Activated CD8-positive, alpha-beta memory T cell treated with anti-CD3 and anti-CD28 coated beads, Interleukin-2, amount 10 ng/mL, durations not matched to agents 7 days and 5 days (primary cell): ENCODE measurements at regions not wholly inside any gene's neighbourhood (a gene's known extent, or its start where the extent isn't known, plus 50 kb on each side); places are given as distances from the start of the nearest gene placed in this dataset.

ENCODE experiments used
- ATAC-seq: fragments of 150-1000 bp; cut with Tn5 transposase; one replicate; pipeline ENCODE4 v1.10.0; 2021; ENCODE audit warnings: moderate library complexity
- CTCF ChIA-PET: fragments of 350-600 bp; sonication (Branson Sonifier 250); formaldehyde crosslinking; loops from one replicate; lab custom pipeline; 2021; ENCODE audit warnings: antibody characterized with exemption; lab: Charles Lee
- DNase-seq: peaks from one replicate; pipeline ENCODE4 v3.0.0-alpha.2; 2020
- H3K27ac Mint-ChIP-seq: one replicate; pipeline ENCODE4 v1.8.0; 2021; ENCODE audit warnings: mild to moderate bottlenecking, mixed read lengths
- H3K27me3 Mint-ChIP-seq: one replicate; pipeline ENCODE4 v1.8.0; 2021; ENCODE audit warnings: mixed read lengths
- H3K36me3 Mint-ChIP-seq: one replicate; pipeline ENCODE4 v1.8.0; 2021; ENCODE audit warnings: mild to moderate bottlenecking, mixed read lengths
- H3K4me1 Mint-ChIP-seq: one replicate; pipeline ENCODE4 v1.8.0; 2021; ENCODE audit warnings: mixed read lengths
- H3K4me3 Mint-ChIP-seq: one replicate; pipeline ENCODE4 v1.8.0; 2021; ENCODE audit warnings: mild to moderate bottlenecking, moderate library complexity, mixed read lengths
- H3K9me3 Mint-ChIP-seq: one replicate; pipeline ENCODE4 v1.8.0; 2022; ENCODE audit warnings: low read depth, mixed read lengths

DNA sequence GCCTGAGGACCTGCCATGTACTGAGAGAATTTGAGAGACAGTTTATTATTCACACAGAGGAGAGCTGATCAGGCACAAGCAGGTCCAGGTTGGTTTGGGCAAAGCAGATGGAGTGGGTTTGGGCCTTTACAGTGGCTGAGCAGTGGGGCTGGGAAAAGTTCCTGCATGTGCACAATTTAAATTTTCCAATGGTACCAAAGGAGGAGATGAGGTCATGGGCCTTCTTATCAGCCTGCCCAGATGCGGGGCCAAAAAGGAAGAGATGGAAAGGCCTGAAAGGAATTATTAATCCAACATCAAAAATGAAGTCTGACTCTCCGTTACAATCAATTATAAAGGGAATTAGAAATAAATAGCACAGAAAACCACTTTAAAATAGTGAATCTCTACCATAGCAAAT, 367.6 kb downstream of the TMEM135 start:
- H3K4me3 Mint-ChIP-seq: no peak overlapping the region
- no peaks in the 10 kb centered on the region for H3K4me1 Mint-ChIP-seq
- H3K27me3 Mint-ChIP-seq: peaks cover 2% of the 10 kb centered on the region
- DNase-seq (no peak), ATAC-seq (no peak)
- no peak overlapping the region for H3K27ac Mint-ChIP-seq
- CTCF ChIA-PET: no interaction called here
- H3K36me3 Mint-ChIP-seq: no peaks in the 10 kb centered on the region
- H3K9me3 Mint-ChIP-seq: no peaks in the 10 kb centered on the region

DNA sequence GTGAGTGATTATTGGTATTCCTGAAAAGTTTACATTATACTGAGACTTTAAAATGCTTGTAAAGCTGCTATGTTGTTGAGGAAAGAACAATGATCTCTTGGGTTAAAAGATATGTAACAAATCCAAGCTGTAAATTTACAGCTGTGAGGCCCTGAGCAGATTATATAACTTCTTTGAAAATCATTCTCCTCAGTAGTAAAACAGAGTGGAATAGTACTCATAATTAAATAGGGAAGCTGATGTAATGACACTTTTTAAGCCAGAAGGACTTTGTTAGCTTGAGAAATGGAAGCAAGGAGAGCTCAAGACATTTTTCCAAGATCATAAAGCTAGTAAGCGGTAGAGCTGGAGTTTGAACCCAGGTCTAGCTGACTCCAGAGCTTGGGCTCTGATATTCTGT, 363.9 kb downstream of the TMEM135 start:
- no peaks in the 10 kb centered on the region for H3K4me1 Mint-ChIP-seq
- peaks cover 7% of the 10 kb centered on the region for H3K27me3 Mint-ChIP-seq
- H3K9me3 Mint-ChIP-seq: no peaks in the 10 kb centered on the region
- no peaks in the 10 kb centered on the region for H3K36me3 Mint-ChIP-seq
- no peak overlapping the region for H3K4me3 Mint-ChIP-seq
- DNase-seq (no peak), ATAC-seq (no peak)
- CTCF ChIA-PET: interaction anchor here (1.4 to 3.3 kb wide), 2 partner anchors 9 to 20 kb away, joined by 4 to 9 read pairs; no protein-coding TSS in a partner anchor
- H3K27ac Mint-ChIP-seq: no peak overlapping the region

DNA sequence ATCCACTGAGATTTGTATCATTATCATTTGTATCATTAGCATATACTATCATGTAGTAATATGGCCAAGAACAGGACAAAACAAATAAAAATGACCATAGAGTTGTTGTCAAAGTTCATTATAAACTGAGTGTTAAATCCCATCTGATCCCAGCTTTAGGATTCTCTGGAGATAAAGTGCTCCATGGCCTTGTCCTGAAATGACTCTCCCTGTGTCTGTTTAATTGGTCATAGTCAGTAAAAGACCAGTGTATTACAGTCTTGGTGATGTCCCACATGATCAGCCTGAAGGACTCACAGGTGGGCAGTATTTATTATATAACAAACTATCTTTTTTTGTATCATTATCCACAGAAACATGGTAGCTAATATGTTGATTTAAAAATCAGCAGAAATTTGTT, 361.6 kb downstream of the TMEM135 start:
- Mint-ChIP-seq H3K27me3 (peaks cover 15% of the 10 kb centered on the region), H3K9me3 (no peaks in the 10 kb centered on the region), H3K4me1 (no peaks in the 10 kb centered on the region), H3K36me3 (no peaks in the 10 kb centered on the region), H3K4me3 (no peak overlapping the region), H3K27ac (no peak overlapping the region)
- CTCF ChIA-PET: interaction anchor here (3.3 kb wide), 1 partner anchor 22 kb away, joined by 9 read pairs; no protein-coding TSS in a partner anchor
- no peak for ATAC-seq
- no peak for DNase-seq

DNA sequence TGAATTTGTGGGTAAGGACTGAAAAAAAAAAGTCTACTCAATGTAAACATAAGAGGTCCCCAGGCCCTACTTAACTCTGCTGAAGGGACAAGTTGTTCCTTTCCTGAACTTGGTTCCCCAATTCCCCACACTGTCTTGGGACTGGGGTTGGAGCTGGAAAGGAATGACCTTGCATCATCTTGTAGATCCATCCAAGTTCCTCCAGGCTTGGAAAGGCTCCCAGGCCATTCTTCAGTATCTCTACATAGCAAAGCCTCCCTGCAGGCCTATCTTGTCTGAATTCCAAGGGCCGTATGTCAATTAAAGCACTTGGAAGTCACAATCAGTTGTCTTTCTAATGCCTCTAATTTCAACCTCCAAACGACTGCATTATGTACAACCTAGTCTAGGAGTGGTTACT, 361.2 kb downstream of the TMEM135 start:
- CTCF ChIA-PET: interaction anchor here (3.3 kb wide), 1 partner anchor 22 kb away, joined by 9 read pairs; no protein-coding TSS in a partner anchor
- Mint-ChIP-seq H3K27me3 (peaks cover 15% of the 10 kb centered on the region), H3K27ac (no peak overlapping the region), H3K36me3 (no peaks in the 10 kb centered on the region), H3K4me1 (no peaks in the 10 kb centered on the region), H3K4me3 (no peak overlapping the region), H3K9me3 (no peaks in the 10 kb centered on the region)
- no peak for ATAC-seq
- no peak for DNase-seq

DNA sequence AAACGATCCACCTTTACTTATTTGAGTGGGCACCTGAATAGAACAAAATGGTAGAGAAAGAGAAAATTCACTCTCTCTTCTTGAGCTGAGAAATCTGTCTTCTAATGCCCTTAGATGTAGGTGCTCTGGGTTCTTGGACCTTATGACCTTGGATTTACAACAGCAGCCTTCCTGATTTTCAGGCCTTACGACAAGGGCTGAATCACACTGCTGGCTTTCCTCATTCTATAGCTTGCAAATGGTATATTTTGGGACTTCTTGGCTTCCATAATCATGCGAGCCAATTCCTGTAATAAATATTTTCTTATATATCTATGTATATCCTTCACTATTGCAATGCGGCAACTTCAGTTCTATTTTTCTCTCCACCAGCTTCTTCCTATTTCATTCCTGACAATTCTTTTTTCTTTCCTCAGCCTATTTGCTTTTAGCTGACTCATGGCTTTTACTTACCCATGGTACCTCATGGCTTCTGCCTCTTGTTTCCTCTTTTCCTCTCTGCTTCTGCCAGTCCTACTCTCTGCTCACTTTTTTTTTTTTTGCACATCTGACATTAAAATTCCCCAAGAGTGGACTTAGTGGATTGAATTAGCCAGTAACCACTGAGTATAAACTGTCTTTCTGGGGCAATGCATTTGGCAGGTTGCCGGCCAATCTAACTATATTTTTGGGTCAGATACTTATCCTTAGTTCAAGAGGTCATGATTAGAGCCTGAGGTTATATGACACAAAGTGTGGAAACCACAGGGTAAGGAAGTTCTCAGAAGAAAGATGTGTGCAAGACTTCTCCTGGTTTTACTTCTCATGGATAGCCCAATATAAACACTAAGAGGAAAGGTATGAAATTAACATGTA, 359.5 kb downstream of the TMEM135 start:
- Mint-ChIP-seq H3K27me3 (peaks cover 18% of the 10 kb centered on the region), H3K9me3 (no peaks in the 10 kb centered on the region), H3K36me3 (no peaks in the 10 kb centered on the region), H3K4me3 (no peak overlapping the region), H3K4me1 (no peaks in the 10 kb centered on the region), H3K27ac (no peak overlapping the region)
- ATAC-seq (no peak), DNase-seq (no peak)
- CTCF ChIA-PET: interaction anchor here (0.7 to 1.0 kb wide), 2 partner anchors 24 to 67 kb away, joined by 3 read pairs; no protein-coding TSS in a partner anchor

DNA sequence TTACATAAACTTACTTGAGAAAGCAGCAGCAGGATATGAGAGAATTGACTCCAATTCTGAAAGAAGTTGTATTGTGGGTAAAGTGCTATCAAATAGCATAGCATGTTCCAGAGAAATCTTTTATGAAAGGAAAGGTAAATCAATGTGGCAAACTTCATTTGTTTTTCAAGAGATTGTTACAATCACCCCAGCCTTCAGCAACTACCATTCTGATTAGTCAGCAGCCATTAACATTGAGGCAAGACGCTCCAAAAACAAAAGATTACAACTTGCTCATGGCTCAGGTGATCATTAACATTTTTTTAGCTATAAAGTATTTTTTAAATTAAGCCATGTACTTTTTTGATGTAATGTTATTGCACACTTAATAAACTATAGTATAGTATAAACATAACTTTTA, 357.2 kb downstream of the TMEM135 start:
- Mint-ChIP-seq H3K27me3 (peaks cover 18% of the 10 kb centered on the region), H3K4me3 (no peak overlapping the region), H3K27ac (no peak overlapping the region), H3K4me1 (no peaks in the 10 kb centered on the region), H3K9me3 (no peaks in the 10 kb centered on the region), H3K36me3 (no peaks in the 10 kb centered on the region)
- DNase-seq: no peak
- CTCF ChIA-PET: no interaction called here
- ATAC-seq: no peak

DNA sequence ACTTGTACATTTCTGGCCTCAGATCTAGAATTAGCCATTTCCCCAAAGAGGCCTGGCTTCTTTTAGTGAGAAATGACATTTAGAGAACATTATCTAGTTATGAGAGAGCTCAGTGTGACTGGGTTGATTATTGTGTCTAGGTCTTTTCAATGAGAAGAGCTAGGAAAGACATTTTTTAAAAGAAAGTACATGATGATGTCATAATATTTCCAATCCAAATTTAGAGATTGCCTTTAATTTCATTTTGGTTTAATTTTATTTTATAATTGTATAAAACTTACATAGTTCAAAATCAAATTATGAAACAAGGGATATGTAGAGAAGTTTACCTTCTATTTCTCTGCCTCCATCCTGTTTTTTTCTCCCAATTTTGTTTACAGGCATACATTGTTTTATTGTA, 354.9 kb downstream of the TMEM135 start:
- Mint-ChIP-seq H3K4me3 (no peak overlapping the region), H3K4me1 (no peaks in the 10 kb centered on the region), H3K9me3 (peaks cover 2% of the 10 kb centered on the region), H3K27me3 (peaks cover 18% of the 10 kb centered on the region), H3K27ac (no peak overlapping the region), H3K36me3 (no peaks in the 10 kb centered on the region)
- no peak for ATAC-seq
- DNase-seq: no peak
- CTCF ChIA-PET: no interaction called here

DNA sequence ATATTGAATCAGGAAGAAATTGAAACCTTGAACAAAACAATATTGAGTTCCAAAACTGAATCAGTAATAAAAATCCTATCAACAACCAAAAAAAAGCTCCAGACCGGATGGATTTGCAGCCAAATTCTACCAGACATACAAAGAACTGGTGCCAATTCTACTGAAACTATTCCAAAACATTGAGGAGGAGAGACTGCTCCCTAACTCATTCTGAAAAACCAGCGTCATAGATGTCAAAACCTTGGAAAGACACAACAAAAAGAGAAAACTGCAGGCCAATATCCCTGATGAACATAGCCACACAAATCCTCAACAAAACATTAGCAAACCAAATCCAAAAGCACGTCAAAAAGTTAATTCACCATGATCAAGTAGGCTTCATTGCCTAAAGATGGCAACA, 353.8 kb downstream of the TMEM135 start:
- Mint-ChIP-seq H3K27me3 (peaks cover 12% of the 10 kb centered on the region), H3K4me1 (no peaks in the 10 kb centered on the region), H3K9me3 (peaks cover 2% of the 10 kb centered on the region), H3K36me3 (no peaks in the 10 kb centered on the region), H3K4me3 (no peak overlapping the region), H3K27ac (no peak overlapping the region)
- DNase-seq: no peak
- CTCF ChIA-PET: no interaction called here
- no peak for ATAC-seq

DNA sequence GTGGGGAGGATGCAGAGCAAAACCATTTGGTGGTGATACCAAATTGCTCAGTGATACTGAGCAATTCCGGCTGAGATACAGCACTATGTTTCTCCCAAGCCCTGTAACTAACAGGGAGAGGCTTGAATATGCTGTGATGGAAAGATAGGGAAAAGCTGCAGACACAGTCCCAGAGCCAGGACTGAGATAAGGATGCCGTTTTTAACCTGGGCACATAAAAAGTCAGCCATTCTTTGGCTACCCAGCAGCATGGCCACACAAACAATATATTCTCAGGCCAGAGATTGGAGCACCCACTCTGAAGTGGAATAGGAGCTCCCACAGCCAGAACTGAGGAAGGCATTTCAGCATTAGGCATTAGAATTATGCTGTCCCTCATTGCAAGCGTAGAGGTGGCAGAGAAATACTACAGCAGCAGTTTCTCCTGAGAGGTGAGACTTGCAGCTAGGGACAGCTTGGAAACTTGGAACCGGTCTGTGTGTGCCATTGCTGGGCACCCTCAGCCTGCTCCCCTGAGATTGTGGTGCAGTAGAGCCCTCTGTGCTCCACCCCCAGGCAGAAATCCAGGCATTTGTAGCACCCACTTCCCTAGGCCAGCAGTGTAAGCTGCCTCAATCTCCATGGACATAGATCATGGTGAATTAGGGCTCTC, 346.5 kb downstream of the TMEM135 start:
- H3K9me3 Mint-ChIP-seq: peaks cover 5% of the 10 kb centered on the region
- H3K4me3 Mint-ChIP-seq: no peak overlapping the region
- H3K36me3 Mint-ChIP-seq: no peaks in the 10 kb centered on the region
- peaks cover 3% of the 10 kb centered on the region for H3K27me3 Mint-ChIP-seq
- no peaks in the 10 kb centered on the region for H3K4me1 Mint-ChIP-seq
- DNase-seq (no peak), ATAC-seq (no peak)
- H3K27ac Mint-ChIP-seq: no peak overlapping the region
- CTCF ChIA-PET: no interaction called here

DNA sequence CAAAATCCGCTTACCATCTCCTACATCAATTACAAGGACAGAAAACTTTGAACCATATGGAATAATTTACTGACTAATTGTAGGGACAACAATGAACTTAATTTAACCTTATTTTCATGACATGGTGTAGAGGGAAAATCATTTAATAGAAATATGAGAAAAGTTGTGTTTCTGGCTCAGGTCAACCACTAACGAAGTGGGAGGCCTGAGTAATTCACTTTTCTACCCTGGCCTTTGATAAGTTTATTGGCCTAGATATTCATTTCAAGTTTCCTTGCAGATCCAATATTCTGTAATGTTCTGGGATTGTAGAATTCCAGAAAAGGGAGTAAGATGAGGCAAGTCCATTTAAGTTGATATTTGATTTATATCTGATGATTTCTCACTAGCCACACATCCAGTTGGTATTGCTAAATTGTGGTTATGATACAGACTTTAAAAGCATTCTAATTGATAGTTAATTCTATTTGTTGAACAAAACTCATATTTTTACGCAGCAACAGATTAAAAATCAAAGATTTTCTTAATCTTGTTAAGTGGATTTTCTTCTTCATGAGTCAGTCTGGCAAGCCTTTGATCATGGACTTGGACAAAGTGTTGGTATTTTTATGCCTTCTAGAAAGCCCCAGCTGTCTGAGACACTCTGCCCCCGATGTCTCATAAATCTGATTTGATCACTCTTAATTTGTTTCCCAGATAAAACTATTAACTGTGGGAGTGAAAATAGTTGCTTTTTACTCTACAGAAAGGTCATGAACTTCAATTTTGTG, 336.5 kb downstream of the TMEM135 start:
- Mint-ChIP-seq H3K27ac (no peak overlapping the region), H3K27me3 (peaks cover 34% of the 10 kb centered on the region), H3K4me3 (no peak overlapping the region), H3K9me3 (no peaks in the 10 kb centered on the region), H3K36me3 (no peaks in the 10 kb centered on the region), H3K4me1 (no peaks in the 10 kb centered on the region)
- DNase-seq (no peak), ATAC-seq (no peak)
- CTCF ChIA-PET: no interaction called here
